ENCODE measurements at regions not wholly inside any gene's neighbourhood (a gene's known extent, or its start where the extent isn't known, plus 50 kb on each side); places are given as distances from the start of the nearest gene placed in this dataset.
"Not testable (repeated sequence)": the region's sequence is repeated elsewhere in the genome, so short reads cannot be mapped to it uniquely, and the experiment has no call there.

- TF ChIP-seq CTCF (IDR thresholded peaks at IDR 0.05), result no peak
- no peak for TF ChIP-seq POLR2A (IDR thresholded peaks at IDR 0.05)
- no peak for TF ChIP-seq EP300 (IDR thresholded peaks at IDR 0.05)
- H3K27me3 ChIP-seq, result no peaks in the 10 kb centered on the region
- WGBS, 2 donors, result 43 to 83% methylated on average over 1 of the region's 1 CpG
- H3K36me3 ChIP-seq, result no peaks in the 10 kb centered on the region
- H3K27ac ChIP-seq, result no peak overlapping the region
- H3K9me3 ChIP-seq, result peaks cover 0 to 6% (median 0%) of the 10 kb centered on the region in 4 donors
- no peaks in the 10 kb centered on the region for H3K4me1 ChIP-seq
- H3K4me3 ChIP-seq, result no peak overlapping the region
- no peak for DNase-seq (ENCODE audit: low spot score in 2 of 2)
Measured at GRCh38 chr18:47383729-47384128, 132.3 kb upstream of the SKOR2 start.

- Histone ChIP-seq H3K27me3 (no peaks in the 10 kb centered on the region), H3K4me1 (no peaks in the 10 kb centered on the region), H3K9me3 (peaks cover 0 to 6% (median 0%) of the 10 kb centered on the region in 4 donors), H3K27ac (no peak overlapping the region), H3K36me3 (no peaks in the 10 kb centered on the region), H3K4me3 (no peak overlapping the region)
- 33 to 43% methylated on average over 11 to 14 of the region's 14 CpGs for WGBS, 2 donors
- DNase-seq (ENCODE audit: low spot score in 2 of 2), result no peak
- no peak for TF ChIP-seq POLR2A (IDR thresholded peaks at IDR 0.05)
- TF ChIP-seq CTCF (IDR thresholded peaks at IDR 0.05), result no peak
- TF ChIP-seq EP300 (IDR thresholded peaks at IDR 0.05), result no peak
Measured at GRCh38 chr18:47381975-47382570, 130.6 kb upstream of the SKOR2 start.

GRCh38 chr18:47380153-47380552, 128.7 kb upstream of the SKOR2 start:
- Histone ChIP-seq H3K27ac (no peak overlapping the region), H3K27me3 (no peaks in the 10 kb centered on the region), H3K36me3 (no peaks in the 10 kb centered on the region), H3K9me3 (no peaks in the 10 kb centered on the region), H3K4me3 (no peak overlapping the region), H3K4me1 (no peaks in the 10 kb centered on the region)
- TF ChIP-seq CTCF (IDR thresholded peaks at IDR 0.05), result no peak
- no peak for TF ChIP-seq POLR2A (IDR thresholded peaks at IDR 0.05)
- no peak for TF ChIP-seq EP300 (IDR thresholded peaks at IDR 0.05)
- DNase-seq (ENCODE audit: low spot score in 2 of 2), result no peak
- WGBS, 2 donors, result 80 to 94% methylated on average over 1 of the region's 1 CpG

GRCh38 chr18:47373465-47373864, 122.0 kb upstream of the SKOR2 start:
- no peaks in the 10 kb centered on the region for H3K4me1 ChIP-seq
- no peaks in the 10 kb centered on the region for H3K27me3 ChIP-seq
- no peak overlapping the region for H3K4me3 ChIP-seq
- H3K27ac ChIP-seq, result no peak overlapping the region
- no peaks in the 10 kb centered on the region for H3K9me3 ChIP-seq
- WGBS, 2 donors, result 80 to 83% methylated on average over 3 of the region's 3 CpGs
- H3K36me3 ChIP-seq, result no peaks in the 10 kb centered on the region
- TF ChIP-seq EP300 (IDR thresholded peaks at IDR 0.05) (no peak), POLR2A (IDR thresholded peaks at IDR 0.05) (no peak), CTCF (IDR thresholded peaks at IDR 0.05) (no peak)
- DNase-seq (ENCODE audit: low spot score in 2 of 2), result no peak

GRCh38 chr18:47370052-47370451, 118.6 kb upstream of the SKOR2 start:
- no peak for DNase-seq (ENCODE audit: low spot score in 2 of 2)
- Histone ChIP-seq H3K4me1 (no peaks in the 10 kb centered on the region), H3K4me3 (no peak overlapping the region), H3K27me3 (no peaks in the 10 kb centered on the region), H3K36me3 (no peaks in the 10 kb centered on the region), H3K9me3 (peaks cover 0 to 9% (median 0%) of the 10 kb centered on the region in 4 donors), H3K27ac (no peak overlapping the region)
- 69 to 82% methylated on average over 2 of the region's 2 CpGs for WGBS, 2 donors
- no peak for TF ChIP-seq EP300 (IDR thresholded peaks at IDR 0.05)
- TF ChIP-seq POLR2A (IDR thresholded peaks at IDR 0.05), result no peak
- TF ChIP-seq CTCF (IDR thresholded peaks at IDR 0.05), result no peak

- H3K4me3 ChIP-seq; H3K36me3 ChIP-seq; H3K27ac ChIP-seq; H3K4me1 ChIP-seq; DNase-seq (ENCODE audit: low spot score in 2 of 2); H3K27me3 ChIP-seq: not testable (repeated sequence)
- WGBS, 2 donors, result 95 to 96% methylated on average over 5 to 7 of the region's 15 CpGs
- peaks cover 0 to 19% (median 0%) of the 10 kb centered on the region in 4 donors for H3K9me3 ChIP-seq
Measured at GRCh38 chr18:47354061-47354460, 102.6 kb upstream of the SKOR2 start.

Data from tibial nerve (tissue), 4 donors.